ENCODE measurements at regions not wholly inside any gene's neighbourhood (a gene's known extent, or its start where the extent isn't known, plus 50 kb on each side); places are given as distances from the start of the nearest gene placed in this dataset.
"Not testable (repeated sequence)": the region's sequence is repeated elsewhere in the genome, so short reads cannot be mapped to it uniquely, and the experiment has no call there.

DNA sequence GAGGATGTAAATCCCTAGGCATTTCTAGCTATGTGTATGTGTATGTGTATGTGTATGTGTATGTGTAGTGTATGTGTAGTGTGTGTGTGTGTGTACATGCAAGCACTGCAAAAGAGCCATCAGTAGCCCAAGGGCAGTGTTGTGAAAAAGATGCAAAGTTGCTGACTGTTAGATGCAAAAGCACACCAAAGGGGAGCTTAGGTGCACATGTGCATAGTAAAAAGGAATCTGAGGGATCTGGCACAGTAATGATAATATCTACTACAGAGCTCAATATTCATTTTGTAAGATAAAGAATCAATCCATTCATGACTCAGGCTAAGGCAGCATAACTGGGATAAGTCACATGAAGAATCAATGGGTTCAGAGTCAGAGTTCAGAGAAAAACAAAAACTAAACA is 80.2 kb downstream of the TMEM47 start:
- no peak for DNase-seq (ENCODE audit: extremely low read depth, low read depth)

GRCh38 chrX:34565981-34566380 is 91.1 kb downstream of the TMEM47 start:
- DNase-seq (ENCODE audit: extremely low read depth, low read depth), result no peak

GRCh38 chrX:34563804-34564203 is 93.3 kb downstream of the TMEM47 start:
- no peak for DNase-seq (ENCODE audit: extremely low read depth, low read depth)

DNA sequence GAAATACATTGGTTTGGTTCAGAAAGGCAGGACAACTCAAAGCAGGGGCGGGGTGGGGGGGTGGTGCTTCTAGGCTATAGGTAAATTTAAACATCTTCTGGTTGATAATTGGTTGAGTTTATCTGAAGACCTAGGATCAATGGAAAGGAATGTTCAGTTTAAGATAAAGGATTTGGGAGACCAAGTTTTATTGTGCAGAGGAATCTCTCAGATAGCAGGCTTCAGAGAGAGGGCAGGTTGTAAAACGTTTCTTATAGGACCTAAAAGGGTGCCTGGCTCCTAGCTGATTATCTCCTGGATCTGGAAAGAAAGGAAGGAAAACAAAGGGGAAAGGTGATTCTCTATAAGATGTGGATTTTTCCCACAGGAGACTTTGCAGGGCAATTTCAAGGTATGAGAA is 94.0 kb downstream of the TMEM47 start:
- DNase-seq (ENCODE audit: extremely low read depth, low read depth), result no peak

DNA sequence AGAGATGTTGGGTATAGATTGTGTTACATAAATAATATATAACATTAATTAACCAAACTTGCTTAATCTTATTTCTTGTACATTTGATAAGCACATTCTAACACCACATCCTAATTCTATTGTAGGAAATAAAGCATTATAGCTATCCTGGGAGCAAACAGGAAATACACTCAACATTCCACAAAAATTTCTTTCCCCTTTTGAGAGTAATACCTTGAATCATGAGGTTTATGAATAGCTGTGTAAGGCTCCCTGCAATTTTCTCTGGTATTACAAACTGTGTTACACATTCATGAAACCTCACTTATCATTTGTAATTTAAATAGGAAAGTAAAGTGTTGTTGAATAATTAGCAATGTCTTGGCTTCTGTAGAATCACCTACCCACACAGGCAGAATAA is 95.1 kb downstream of the TMEM47 start:
- DNase-seq (ENCODE audit: extremely low read depth, low read depth), result no peak

DNA sequence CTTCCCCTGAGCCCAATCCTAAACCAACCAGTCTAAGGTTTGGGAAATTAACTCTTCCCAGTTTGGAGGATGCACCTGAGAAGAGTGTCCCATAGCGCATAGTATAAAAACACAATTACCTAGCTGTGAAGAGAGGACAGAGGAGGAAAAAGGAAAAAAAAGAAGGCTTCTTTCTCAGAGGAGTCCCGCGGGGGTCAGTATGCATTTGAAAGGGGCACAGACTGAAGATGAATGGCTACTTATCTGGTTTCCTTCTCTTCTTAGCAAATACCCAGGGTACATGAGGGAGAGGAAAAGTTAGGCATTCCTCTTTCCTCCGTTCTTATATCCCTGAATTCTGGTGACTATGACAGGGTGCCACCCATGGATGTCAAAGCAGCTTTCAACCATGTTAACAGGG is 96.9 kb downstream of the TMEM47 start:
- no peak for DNase-seq (ENCODE audit: extremely low read depth, low read depth)

- DNase-seq (ENCODE audit: extremely low read depth, low read depth), result peak; percentile 4
Measured at GRCh38 chrX:34559325-34559724, 97.8 kb downstream of the TMEM47 start.

DNA sequence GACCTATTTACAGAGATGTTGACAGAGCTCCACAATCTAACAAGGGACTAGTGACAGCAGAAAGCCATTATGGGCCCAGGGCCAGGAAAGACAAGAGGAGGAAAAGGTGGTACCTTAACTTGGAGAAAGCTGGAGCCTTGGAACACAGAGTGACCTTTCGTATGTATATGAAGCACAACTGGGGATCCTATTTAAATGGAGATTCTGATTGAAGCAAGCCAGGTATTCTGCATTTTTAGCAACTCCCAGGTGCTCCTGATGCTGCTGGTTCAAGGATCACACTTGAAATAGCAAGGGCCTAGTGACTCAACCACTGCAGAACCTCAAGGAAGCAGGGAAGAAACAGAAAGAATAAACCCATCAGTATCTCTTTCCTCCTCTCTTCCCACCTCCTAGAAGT is 99.4 kb downstream of the TMEM47 start:
- no peak for DNase-seq (ENCODE audit: extremely low read depth, low read depth)

DNA sequence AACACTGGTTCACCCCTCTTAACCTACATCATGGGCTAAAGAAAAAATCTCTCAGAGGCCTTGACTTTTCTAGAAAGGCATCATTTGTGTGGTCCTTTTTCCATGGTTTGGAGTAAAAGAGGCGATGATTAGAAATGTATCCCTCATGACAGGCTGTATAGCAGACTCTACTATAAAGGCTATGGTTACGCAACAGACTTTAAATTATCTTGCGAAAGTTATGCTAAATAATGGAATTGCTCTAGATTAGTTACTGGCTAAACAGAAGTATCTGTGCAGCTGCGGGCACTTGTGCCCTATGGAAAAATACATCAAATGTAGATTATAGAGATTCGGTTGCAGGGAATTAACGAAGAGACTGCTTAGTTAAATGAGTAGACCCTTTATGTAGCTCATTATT is 101.6 kb downstream of the TMEM47 start:
- DNase-seq (ENCODE audit: extremely low read depth, low read depth), result no peak

GRCh38 chrX:34546366-34546765 is 110.7 kb downstream of the TMEM47 start:
- DNase-seq (ENCODE audit: extremely low read depth, low read depth), result no peak

- DNase-seq (ENCODE audit: extremely low read depth, low read depth), result no peak
Measured at GRCh38 chrX:34528081-34528480, 129.0 kb downstream of the TMEM47 start.

- peak; percentile 5 for DNase-seq (ENCODE audit: extremely low read depth, low read depth)
Measured at GRCh38 chrX:34521563-34521962, 135.5 kb downstream of the TMEM47 start.

DNA sequence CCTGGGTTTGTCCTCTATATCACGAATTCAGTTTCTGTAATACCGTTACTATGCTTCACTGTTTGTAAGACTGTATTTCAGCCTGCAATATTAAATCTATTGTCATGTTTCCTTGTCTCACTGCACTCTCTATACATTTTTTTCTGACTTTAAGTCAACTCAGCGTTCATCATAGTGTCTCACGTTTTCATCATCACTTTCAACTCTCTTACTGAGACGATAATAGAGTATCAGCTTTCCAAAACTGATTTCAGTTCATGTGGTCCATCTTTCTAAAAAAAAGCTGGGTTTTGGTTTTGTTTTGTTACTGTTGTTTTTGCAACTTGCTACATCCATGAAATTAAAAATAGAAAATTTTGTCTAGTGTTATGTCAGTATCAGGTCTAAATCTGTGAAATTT is 147.7 kb downstream of the TMEM47 start:
- DNase-seq (ENCODE audit: extremely low read depth, low read depth), result no peak

- DNase-seq (ENCODE audit: extremely low read depth, low read depth), result no peak
Measured at GRCh38 chrX:34503119-34503518, 154.0 kb downstream of the TMEM47 start.

- no peak for DNase-seq (ENCODE audit: extremely low read depth, low read depth)
Measured at GRCh38 chrX:34493086-34493485, 164.0 kb downstream of the TMEM47 start.

DNA sequence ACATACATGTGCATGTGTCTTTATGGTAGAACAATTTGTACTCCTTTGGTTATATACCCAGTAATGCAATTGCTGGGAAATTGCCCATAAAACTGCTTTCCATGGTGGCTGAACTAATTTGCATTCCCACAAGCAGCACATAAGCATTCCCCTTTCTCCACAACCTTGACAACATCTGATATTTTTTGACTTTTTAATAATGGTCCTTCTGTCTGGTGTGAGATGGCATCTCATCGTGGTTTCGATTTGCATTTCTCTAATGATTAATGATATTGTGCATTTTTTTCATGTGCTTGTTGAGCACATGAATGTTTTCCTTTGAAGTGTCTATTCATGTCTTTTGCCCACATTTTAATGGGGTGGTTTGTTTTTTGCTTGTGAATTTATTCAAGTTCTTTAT is 166.0 kb downstream of the TMEM47 start:
- no peak for DNase-seq (ENCODE audit: extremely low read depth, low read depth)

DNA sequence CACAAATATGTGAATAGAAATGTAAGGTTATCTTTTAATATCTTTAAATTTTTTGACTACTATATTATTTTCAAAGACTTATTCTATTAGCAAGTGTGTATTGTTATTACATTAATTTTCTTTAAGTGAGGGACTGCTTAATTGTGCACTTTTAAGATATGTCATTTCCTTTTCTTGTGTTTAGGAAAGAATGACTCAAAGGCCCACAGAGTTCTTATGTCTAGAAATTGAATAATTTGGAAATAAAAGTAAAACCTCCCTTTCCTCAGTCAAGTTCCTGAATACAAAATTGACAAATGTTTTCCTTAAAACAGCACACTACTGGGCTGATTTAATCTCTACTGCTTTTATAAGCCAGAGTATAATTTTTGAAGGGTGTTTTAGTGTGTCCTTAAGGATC is 169.7 kb downstream of the TMEM47 start:
- DNase-seq (ENCODE audit: extremely low read depth, low read depth), result no peak

- DNase-seq (ENCODE audit: extremely low read depth, low read depth), result no peak
Measured at GRCh38 chrX:34483980-34484379, 173.1 kb downstream of the TMEM47 start.

GRCh38 chrX:34470507-34470906 is 186.6 kb downstream of the TMEM47 start:
- DNase-seq (ENCODE audit: extremely low read depth, low read depth), result no peak

- no peak for DNase-seq (ENCODE audit: extremely low read depth, low read depth)
Measured at GRCh38 chrX:34467437-34467836, 189.6 kb downstream of the TMEM47 start.

DNA sequence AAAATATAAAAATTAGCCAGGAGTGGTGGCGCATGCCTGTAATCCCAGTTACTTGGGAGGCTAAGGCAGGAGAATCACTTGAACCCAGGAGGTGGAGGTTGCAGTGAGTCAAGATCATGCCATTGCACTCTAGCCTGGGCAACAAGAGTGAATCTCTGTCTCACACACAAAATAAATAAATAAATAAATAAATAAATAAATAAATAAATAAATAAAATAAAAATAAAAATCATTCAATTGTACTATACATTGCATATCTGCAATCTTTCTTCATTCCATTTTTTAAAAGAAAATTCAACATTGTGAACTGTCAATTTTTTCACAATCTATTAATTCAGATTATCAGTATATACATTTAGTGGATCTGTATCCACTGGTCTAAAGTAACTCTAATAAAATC is 193.9 kb downstream of the TMEM47 start:
- DNase-seq (ENCODE audit: extremely low read depth, low read depth), result not testable (repeated sequence)

GRCh38 chrX:34457850-34458249 is 199.2 kb downstream of the TMEM47 start:
- DNase-seq (ENCODE audit: extremely low read depth, low read depth), result not testable (repeated sequence)

- DNase-seq (ENCODE audit: extremely low read depth, low read depth), result no peak
Measured at GRCh38 chrX:34437586-34437985, 219.5 kb downstream of the TMEM47 start.

DNA sequence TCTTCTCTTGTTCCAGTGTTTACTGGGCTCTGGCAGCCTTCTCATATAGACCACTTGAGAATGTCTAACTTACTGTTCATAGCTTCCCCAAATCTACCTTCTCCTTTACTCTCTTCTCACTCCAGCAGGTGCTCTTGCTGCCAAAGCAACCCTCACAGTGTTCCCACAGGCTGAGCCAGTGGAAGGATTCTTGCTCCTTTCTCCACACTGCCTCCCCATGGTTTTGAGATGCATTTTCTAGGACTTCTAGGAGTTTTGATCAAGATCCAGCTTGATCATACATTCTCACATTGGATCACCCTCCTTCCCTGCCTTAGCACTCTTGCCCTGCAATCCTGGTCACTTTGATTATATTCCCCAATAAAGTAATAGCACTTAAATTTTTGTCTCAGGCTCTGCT is 230.8 kb downstream of the TMEM47 start:
- peak; percentile 2 for DNase-seq (ENCODE audit: extremely low read depth, low read depth)
